K562 (cell line): ENCODE measurements at regions not wholly inside any gene's neighbourhood (a gene's known extent, or its start where the extent isn't known, plus 50 kb on each side); places are given as distances from the start of the nearest gene placed in this dataset.

Experiments
- TF ChIP-seq, protein P1 (sequence below): fragments of 450-650 bp; IDR thresholded peaks from 2 replicates; pipeline ENCODE4 v1.7.1; 2018; ENCODE audit warnings: mild to moderate bottlenecking, low read depth; ENCODE audit not compliant: partially characterized antibody
- TF ChIP-seq, protein P2 (sequence below): sonication (generic); formaldehyde crosslinking; IDR thresholded peaks from 2 replicates; pipeline ENCODE4 v1.5.0; 2020; ENCODE audit warnings: missing genetic modification reagents
- TF ChIP-seq, protein P3 (sequence below), 2 experiments: fragments of 450-650 bp; IDR thresholded peaks; 2 replicates each; pipeline ENCODE4 v1.6.1; 2018; ENCODE audit warnings: mild to moderate bottlenecking in 2 of 2, low read depth in 1 of 2; ENCODE audit not compliant: partially characterized antibody in 2 of 2

DNA sequence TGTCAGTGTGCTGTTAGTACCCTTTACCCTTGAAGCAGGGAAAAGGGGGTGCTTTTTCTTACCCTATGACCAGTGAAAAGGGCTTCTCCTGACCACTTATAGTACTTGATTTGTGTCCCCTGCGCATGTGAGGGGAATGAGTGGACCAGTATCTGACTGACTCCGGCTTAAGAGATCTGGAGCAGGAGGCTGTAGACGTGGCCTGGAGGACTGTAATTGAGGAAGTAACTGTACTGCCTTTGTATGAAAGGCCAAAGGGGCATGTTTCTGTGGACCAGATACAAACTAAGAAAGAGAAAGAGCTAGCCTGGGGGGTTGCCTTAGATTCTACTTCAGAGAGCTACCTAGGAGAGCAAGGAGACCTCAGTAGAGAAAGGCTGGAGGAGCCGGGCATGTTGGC, 89.9 kb upstream of the TBL1XR1 start (continued):
- TF ChIP-seq, protein P1, sequence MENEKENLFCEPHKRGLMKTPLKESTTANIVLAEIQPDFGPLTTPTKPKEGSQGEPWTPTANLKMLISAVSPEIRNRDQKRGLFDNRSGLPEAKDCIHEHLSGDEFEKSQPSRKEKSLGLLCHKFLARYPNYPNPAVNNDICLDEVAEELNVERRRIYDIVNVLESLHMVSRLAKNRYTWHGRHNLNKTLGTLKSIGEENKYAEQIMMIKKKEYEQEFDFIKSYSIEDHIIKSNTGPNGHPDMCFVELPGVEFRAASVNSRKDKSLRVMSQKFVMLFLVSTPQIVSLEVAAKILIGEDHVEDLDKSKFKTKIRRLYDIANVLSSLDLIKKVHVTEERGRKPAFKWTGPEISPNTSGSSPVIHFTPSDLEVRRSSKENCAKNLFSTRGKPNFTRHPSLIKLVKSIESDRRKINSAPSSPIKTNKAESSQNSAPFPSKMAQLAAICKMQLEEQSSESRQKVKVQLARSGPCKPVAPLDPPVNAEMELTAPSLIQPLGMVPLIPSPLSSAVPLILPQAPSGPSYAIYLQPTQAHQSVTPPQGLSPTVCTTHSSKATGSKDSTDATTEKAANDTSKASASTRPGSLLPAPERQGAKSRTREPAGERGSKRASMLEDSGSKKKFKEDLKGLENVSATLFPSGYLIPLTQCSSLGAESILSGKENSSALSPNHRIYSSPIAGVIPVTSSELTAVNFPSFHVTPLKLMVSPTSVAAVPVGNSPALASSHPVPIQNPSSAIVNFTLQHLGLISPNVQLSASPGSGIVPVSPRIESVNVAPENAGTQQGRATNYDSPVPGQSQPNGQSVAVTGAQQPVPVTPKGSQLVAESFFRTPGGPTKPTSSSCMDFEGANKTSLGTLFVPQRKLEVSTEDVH: no peak
- TF ChIP-seq, protein P2, sequence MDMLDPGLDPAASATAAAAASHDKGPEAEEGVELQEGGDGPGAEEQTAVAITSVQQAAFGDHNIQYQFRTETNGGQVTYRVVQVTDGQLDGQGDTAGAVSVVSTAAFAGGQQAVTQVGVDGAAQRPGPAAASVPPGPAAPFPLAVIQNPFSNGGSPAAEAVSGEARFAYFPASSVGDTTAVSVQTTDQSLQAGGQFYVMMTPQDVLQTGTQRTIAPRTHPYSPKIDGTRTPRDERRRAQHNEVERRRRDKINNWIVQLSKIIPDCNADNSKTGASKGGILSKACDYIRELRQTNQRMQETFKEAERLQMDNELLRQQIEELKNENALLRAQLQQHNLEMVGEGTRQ (CRISPR knock-in tag): no peak
- TF ChIP-seq, protein P3, sequence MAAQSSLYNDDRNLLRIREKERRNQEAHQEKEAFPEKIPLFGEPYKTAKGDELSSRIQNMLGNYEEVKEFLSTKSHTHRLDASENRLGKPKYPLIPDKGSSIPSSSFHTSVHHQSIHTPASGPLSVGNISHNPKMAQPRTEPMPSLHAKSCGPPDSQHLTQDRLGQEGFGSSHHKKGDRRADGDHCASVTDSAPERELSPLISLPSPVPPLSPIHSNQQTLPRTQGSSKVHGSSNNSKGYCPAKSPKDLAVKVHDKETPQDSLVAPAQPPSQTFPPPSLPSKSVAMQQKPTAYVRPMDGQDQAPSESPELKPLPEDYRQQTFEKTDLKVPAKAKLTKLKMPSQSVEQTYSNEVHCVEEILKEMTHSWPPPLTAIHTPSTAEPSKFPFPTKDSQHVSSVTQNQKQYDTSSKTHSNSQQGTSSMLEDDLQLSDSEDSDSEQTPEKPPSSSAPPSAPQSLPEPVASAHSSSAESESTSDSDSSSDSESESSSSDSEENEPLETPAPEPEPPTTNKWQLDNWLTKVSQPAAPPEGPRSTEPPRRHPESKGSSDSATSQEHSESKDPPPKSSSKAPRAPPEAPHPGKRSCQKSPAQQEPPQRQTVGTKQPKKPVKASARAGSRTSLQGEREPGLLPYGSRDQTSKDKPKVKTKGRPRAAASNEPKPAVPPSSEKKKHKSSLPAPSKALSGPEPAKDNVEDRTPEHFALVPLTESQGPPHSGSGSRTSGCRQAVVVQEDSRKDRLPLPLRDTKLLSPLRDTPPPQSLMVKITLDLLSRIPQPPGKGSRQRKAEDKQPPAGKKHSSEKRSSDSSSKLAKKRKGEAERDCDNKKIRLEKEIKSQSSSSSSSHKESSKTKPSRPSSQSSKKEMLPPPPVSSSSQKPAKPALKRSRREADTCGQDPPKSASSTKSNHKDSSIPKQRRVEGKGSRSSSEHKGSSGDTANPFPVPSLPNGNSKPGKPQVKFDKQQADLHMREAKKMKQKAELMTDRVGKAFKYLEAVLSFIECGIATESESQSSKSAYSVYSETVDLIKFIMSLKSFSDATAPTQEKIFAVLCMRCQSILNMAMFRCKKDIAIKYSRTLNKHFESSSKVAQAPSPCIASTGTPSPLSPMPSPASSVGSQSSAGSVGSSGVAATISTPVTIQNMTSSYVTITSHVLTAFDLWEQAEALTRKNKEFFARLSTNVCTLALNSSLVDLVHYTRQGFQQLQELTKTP (IDR thresholded peaks at IDR 0.05; ENCODE audit: low read depth in 1 of 2, partially characterized antibody in 2 of 2): no peak
